HG03196 (cell line): ENCODE measurements at regions not wholly inside any gene's neighbourhood (a gene's known extent, or its start where the extent isn't known, plus 50 kb on each side); places are given as distances from the start of the nearest gene placed in this dataset.

Experiments used
- ATAC-seq: cut with Tn5 transposase; IDR thresholded peaks from one replicate; pipeline ENCODE4 v1.9.1; 2021; ENCODE audit not compliant: unreplicated experiment

GRCh38 chr5:116844015-116844414 is 269.4 kb upstream of the SEMA6A start:
- no peak for ATAC-seq

DNA sequence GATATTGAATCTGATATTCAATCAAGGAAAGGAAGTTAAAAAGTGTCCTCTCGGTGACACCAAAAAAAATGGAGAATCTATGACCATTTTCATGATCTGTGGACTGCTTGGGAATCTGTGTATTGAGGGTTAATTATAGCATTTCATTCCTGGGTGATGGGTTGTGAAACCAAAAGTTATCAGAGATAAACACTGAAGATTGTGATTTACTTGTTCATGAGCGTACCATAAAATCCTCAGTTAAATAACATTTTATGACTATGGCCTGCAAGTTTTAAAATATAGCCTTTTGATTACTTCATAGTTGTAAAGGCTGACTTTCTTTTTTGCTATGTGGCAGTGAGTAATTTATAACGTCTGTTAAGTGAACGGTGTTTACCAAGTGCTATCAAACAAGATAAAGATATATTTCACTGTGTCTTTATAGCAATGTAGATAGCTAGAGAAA is 267.9 kb upstream of the SEMA6A start:
- ATAC-seq = no peak

DNA sequence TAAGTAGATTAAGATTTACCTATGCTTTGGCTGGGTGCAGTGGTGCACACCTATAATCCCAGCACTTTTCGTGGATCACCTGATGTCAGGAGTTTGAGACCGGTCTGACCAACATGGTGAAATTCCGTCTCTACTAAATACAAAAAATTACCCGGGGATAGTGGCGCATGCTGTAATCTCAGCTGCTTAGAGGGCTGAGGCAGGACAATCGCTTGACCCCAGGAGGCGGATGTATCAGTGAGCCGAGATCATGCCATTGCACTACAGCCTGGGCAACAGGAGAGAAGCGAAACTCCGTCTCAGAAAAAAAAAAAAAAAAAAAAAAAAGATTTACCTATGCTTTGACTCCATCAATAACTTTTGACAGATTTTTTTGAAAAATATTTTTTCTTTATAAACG is 267.1 kb upstream of the SEMA6A start:
- ATAC-seq = no peak

- no peak for ATAC-seq
Measured at GRCh38 chr5:116838011-116838536, 263.5 kb upstream of the SEMA6A start.

GRCh38 chr5:116834796-116835515 is 260.3 kb upstream of the SEMA6A start:
- ATAC-seq = no peak

- no peak for ATAC-seq
Measured at GRCh38 chr5:116830079-116830478, 255.5 kb upstream of the SEMA6A start.

DNA sequence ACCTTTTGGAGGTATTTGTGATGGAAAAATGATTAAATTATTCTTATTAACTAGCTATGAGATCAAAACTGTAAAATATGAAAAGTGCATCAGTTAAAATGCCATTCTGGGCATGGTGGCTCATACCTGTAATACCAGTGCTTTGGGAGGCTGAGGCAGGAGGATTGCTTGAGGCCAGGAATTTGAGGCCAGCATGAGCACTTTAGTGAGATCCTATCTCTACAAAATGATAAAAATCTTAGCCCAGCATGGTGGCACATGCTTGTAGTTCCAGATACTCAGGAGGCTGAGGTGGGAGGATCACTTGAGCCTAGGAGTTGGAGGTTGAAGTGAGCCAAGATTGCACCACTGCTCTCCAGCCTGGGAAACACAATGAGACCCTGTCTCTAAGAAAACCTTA is 252.5 kb upstream of the SEMA6A start:
- ATAC-seq = no peak

DNA sequence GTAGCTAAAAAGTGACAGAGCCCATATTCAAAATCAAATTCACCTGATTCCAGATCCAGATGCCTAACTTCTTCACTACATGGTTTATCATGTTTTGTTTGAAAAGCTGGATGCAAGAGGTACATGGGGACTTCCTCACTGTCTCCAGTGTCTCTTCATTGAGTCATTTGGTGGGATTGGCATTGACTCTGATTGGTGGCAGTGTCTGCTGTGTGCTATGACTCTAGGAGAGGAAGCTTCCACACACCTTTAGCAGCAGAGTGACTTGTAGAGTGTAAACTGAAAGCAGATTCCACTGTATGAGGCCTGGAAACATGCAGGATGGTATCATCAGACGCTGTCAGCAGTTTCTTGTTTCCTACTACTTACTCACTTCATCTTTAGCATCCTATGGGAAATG is 250.9 kb upstream of the SEMA6A start:
- no peak for ATAC-seq

DNA sequence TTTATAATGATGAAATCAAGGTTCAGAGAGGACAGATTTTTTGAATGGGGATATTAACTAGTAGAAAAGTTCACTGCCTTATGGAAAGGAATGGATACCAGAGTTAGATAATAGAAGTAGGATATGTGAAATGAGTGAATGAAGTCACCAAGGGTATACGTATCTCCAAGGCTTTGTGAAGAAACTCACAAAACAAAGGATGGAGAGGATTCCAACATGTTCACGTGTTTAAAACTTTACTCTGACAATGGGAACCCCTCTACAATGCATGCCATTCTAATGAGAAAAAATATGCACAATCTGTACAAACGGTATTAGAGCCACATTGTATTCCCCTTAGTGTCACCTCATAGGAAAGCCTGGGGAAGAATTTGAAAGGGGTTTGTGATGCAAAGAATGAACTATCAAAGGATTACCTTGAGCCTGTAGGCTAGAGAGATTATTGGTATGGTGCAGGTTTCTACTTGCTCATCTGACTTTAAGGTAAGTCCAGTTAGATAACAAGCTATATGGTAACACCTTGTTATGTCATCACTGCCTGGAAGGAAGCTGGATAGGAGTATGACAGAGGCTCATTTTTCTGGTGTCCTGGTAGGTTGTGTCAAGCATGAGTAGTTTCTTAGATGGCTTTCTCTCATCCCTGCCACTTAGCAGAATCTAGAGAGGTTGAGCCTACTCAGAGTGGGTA is 250.3 kb upstream of the SEMA6A start:
- no peak for ATAC-seq

GRCh38 chr5:116814626-116815385 is 240.2 kb upstream of the SEMA6A start:
- no peak for ATAC-seq

- no peak for ATAC-seq
Measured at GRCh38 chr5:116813906-116814305, 239.3 kb upstream of the SEMA6A start.

DNA sequence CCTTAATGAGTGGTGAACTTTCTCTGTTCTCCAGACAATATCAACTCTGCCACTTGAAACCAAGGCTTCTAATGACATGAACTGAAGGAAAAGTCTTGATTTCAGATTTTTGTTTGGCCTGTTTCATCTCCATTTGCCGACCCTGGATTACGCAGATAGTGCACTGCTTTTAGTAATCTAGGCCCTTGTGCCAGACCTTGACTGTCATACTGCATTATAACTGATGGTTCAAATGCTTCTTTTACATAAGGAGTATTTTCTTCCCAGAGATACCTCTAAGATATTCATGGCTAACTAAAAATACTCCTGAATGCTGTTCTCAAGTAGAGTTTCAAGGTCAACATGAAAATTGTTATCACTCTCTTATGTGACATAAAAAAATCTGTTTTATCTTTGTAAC is 238.7 kb upstream of the SEMA6A start:
- ATAC-seq = no peak

- no peak for ATAC-seq
Measured at GRCh38 chr5:116810951-116811350, 236.3 kb upstream of the SEMA6A start.

GRCh38 chr5:116806836-116807235 is 232.2 kb upstream of the SEMA6A start:
- ATAC-seq = no peak

GRCh38 chr5:116799401-116799800 is 224.8 kb upstream of the SEMA6A start:
- ATAC-seq = no peak

DNA sequence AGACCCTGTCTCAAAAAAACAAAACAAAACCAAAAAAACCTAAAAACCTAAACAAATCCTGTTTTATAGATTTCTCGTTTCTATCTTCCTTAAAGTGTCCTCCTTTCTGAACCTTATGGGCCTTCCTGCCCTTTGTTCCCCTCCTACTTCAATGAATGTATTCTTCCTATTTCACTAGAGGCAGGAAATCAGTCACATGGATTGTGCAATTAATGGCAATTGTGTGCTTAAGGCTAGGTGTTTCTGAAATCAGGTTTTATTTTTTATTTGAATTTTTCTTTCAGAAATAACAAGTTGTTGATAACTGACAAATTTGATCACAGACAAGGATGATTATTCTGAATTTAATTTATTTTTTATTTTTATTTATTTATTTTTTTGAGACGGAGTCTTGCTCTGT is 220.6 kb upstream of the SEMA6A start:
- no peak for ATAC-seq

GRCh38 chr5:116789522-116789921 is 214.9 kb upstream of the SEMA6A start:
- no peak for ATAC-seq

GRCh38 chr5:116788851-116789403 is 214.3 kb upstream of the SEMA6A start:
- ATAC-seq = no peak

DNA sequence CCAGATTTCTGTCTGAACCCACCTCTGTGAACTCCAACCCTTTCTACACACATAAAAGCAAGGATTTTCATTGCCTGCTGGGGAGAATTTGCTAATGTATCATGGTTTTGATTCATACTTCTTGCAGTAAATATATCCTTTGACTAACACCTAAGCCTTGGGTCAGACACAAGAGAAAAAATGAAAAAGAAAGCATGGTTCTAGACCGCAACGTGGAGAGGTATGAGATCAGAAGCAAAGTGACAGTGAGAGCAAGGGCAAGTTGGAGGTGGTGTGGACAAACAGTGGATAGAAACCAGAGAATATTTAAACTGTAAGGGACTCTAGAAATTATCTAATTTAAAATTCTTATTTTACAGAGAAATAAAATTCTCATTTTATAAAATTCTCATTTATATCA is 212.9 kb upstream of the SEMA6A start:
- no peak for ATAC-seq

DNA sequence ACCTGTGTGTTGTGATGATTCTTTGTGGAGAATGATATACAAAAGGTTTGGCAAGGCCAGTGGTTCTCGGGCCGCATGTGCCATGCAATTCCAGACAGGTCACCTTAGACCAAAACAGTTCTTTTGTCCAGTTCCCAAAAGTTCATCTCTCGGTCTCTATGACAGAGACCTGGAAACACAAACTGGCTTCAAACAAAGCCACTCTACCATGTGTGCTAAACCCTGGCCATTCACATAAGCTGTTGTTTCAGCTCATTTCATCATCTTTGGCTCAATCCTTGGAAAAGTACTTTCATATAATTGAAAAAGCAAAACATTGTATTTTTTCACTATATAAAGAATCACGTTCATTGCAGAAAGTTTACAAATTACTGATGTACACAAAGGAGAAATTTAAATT is 210.5 kb upstream of the SEMA6A start:
- ATAC-seq = no peak

- ATAC-seq = no peak
Measured at GRCh38 chr5:116779846-116780245, 205.2 kb upstream of the SEMA6A start.
